Skin of body (tissue), 1 donor: ENCODE measurements at regions not wholly inside any gene's neighbourhood (a gene's known extent, or its start where the extent isn't known, plus 50 kb on each side); places are given as distances from the start of the nearest gene placed in this dataset.
A peak's percentile ranks its signal among the peaks of the same experiment; 100 is the strongest.

Experiments
- DNase-seq: peaks from one replicate; lab custom pipeline; 2025; lab: John Stamatoyannopoulos, UW

GRCh38 chr9:2311920-2312319 lies 296.8 kb downstream of the SMARCA2 start:
- no peak for DNase-seq

DNA sequence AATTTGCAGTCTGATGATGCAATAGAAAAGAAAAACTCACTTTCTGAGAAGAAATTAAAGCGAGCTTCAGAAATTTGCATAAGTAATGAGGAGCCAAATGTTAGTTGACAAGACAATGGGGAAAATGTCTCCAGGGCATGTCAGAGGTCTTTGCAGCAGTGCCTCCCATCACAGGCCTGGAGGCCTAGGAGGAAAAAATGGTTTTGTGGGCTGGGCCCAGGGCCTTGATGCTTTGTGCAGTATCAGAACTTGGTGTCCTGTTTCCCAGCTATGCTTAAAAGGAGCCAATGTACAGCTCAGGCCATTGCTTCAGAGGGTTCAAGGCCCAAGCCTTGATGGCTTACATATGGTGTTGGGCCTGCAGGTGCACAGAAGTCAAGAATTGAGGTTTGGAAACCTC lies 298.4 kb downstream of the SMARCA2 start:
- DNase-seq: no peak

DNA sequence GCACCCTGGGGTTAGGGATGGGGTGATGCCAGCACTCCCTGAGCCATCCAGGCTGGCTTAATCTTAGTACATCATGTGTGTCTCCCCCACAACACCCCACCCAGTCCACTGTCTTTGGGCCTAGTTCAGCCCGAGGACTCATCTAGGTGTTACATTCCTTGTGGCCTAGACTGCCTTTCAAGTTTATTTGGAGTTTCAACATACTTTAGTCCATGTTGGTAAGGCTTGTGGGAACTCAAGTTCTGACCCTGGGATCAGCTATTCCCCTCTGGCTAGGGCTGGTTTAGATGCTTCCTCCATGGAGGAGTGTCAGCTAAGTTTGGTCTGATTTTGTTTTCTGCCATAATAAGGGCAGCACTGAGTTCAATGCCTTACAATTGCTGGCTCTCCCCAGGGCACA lies 302.4 kb downstream of the SMARCA2 start:
- DNase-seq: no peak

- DNase-seq: no peak
Measured at GRCh38 chr9:2319421-2319820, 302.2 kb upstream of the VLDLR start.

DNA sequence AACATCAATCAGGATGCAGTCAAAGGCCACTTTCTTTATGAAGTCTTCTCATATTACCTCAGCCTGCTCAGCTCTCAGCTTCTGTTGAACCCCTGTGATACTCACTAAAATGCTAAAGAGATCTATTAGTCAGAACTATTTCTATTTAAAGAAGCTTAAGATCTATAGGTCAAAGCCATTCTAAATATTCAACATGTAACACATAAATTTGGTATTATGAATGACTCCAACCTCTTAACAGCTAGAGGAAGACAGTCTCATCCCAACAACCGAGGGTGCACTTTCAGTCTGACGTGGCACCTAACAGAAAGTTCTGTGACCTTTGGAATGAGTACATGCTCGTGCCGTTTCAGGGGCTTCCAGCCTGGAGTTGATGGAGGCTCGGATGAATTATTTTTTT lies 301.5 kb upstream of the VLDLR start:
- no peak for DNase-seq

DNA sequence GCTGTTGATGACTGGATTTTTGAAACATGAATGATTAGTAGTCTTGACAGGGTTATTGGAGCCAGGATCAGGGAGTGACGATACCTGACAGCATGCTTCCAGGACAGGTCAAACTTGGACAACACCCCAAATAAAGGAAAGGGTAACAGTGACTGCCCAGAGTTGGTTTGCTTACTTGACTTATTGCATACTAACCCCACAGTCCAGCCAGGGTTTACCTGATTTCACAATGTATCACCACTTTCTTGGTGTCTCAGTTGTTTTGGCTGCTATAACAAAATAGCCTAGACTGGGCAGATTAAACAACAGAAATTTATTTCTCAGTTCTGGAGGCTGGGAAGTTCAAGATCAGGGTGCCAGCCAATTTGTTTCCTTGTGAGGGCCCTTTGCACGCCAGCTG lies 301.0 kb upstream of the VLDLR start:
- DNase-seq: no peak

DNA sequence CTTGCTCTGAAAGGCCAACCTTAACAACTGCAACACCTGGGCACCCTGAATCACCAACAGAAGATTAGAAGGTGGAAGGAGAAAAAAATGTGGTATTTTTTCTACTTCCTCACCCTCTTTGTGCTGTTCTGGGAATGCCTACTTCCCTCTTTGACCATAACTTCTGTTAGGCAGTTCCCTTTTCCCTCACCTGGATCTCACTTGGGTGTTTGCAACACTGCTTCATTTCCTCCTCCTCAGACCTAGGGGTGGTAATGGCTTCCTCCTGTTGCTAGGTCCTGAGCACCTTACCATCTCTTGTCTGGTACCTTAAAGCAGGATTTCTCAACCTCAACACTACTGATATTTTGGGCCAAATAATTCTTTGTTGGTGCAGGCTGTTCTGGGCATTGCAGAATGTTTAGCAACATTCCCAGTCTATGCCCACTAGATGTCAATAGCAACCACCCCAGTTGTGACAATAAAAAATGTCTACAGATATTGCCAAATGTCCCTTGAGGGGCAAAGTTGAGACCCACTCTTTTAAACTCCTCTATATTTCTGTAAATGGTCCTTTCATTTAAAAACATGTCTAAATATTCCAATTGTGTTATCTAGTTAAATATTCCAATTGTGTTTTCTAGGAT lies 300.0 kb upstream of the VLDLR start:
- no peak for DNase-seq

GRCh38 chr9:2324742-2325141 lies 296.8 kb upstream of the VLDLR start:
- DNase-seq: no peak

GRCh38 chr9:2332663-2333062 lies 288.9 kb upstream of the VLDLR start:
- DNase-seq: no peak

DNA sequence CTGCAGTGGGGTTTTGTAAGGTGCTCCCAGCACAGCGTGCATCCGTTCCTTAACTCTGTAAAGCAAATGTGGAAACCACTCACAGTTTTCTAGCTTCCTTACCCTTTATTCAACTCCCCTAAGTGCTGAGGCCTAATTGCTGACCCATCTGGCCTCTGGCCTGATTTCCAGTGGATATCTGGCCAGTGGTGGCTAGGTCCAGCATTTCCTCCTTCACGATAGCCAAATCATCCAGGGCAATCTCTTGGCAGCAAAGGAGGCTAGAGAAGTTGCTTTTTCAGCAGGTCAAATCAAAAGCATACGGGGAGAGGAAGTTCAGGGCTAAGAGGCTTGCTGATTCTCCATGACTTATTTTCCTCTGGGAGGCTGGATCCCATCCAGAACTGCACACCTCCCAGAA lies 286.3 kb upstream of the VLDLR start:
- no peak for DNase-seq

- no peak for DNase-seq
Measured at GRCh38 chr9:2336055-2336454, 285.5 kb upstream of the VLDLR start.

- DNase-seq: no peak
Measured at GRCh38 chr9:2337131-2337530, 284.5 kb upstream of the VLDLR start.

DNA sequence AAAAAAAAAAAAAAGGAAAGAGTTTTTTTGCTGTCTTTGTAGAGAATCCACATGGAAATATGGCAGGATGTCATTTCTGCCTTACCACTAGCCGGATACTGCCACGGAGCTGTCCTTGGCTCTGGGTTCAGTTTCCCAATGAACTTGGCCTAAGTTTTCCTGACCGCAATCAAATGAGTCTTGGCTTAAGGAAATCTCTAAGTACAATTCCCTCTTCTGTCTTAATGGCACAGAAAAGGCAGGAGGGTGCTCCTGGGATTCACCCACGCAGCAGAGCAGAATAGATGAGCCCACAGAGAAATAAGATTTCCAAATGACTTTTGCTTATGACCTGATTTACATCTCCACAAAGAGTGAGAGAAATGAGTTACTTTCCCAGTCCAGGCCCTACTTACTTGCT lies 284.0 kb upstream of the VLDLR start:
- no peak for DNase-seq

DNA sequence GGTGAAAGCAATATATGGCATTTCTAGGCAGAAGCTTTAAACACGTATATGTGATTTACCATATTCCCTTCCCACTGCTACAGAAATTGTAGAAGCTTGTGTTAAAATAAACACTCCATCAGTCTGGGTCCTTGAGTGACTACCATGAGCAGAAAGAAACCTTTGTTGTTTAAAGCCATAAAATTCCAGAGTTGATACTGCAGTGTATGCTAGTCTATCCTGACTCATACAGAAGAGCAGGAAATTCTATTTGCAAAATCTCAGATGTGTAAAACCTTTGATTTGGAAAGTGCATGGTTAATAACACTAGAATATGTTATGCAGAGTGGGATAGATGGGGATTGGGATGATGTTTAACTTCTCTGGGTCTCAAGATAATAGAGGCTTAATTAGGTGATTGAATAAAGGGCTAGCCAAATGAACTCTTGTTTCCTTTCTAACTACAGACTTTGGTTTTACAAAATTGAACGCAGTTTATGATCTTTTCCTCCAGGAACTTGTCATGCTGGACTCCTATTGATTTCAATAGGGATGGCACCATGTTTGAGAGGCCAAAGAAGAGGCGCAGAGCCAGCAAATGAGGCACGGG lies 282.7 kb upstream of the VLDLR start:
- DNase-seq: no peak

- no peak for DNase-seq
Measured at GRCh38 chr9:2339416-2339815, 282.2 kb upstream of the VLDLR start.

DNA sequence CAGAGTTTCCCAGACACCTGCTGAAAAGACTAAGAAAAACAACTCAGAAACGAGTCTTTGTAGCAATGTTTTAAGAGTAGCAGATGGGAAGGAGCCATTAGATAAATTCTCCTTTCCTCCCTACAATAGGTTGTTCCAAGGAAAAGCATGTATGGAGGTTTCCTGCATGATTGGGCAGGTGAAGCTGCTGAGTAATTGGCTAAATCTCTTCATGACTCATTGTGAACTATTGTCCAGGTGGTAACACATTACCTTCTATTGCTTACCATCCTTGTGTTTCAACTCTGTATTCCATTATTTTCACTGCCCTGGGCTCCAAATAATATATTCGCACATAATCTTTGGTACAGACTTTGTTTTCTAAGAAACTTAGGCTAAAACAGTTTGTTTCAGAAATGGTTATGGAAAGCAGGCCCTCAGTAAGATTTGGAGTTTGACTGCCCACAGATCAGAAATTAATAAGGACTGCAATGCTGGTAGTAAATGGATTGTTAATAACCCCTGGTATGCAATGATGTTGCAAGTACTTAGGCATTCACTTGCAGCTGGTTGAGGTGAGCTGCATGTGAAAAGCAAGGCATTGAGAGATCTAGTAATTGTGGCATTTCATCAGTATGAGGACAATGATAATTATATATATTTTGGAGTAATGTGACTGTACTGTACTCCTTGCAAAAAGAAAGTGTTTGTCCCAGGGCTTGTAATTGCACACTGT lies 281.4 kb upstream of the VLDLR start:
- no peak for DNase-seq

DNA sequence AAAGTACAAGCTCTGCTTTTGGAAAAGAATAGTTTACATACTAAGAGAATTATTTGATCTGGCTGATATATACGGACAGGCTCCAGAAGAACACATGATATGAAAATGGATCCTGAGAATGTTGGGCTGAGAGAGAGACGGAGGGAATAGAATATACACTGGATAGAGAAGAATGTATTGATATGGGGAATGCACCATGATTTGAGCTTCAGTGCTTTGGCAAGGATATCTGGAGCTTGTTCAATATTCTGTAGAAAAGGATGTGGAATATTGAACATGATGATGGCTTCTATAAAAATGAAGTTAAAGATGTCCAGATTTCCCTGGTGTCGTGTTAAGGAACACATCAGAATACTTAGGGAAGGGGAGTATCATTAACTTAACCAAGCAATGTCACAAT lies 280.5 kb upstream of the VLDLR start:
- DNase-seq: peak; percentile 80

DNA sequence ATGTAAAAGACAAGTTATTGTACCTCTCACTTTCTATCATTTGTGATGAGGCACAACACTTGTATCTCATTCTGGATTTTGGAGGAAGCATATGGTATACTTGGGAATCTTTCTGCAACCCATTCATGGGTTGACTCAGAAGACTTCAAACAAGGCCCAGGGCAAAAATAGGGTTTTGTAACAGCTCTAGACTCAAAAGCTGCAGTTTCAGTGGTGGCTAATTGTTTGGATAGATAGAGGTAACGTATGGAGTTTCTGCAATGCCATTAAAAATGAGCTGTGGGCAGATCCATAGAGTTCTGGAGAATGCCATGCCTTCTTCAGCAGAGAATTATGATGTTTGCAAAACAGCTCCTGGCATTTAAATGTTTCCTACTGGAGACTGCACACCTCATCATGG lies 279.6 kb upstream of the VLDLR start:
- no peak for DNase-seq

GRCh38 chr9:2343756-2344155 lies 277.8 kb upstream of the VLDLR start:
- DNase-seq: no peak

- no peak for DNase-seq
Measured at GRCh38 chr9:2344436-2344835, 277.2 kb upstream of the VLDLR start.

GRCh38 chr9:2345013-2345412 lies 276.6 kb upstream of the VLDLR start:
- no peak for DNase-seq

GRCh38 chr9:2346277-2346913 lies 275.2 kb upstream of the VLDLR start:
- no peak for DNase-seq

DNA sequence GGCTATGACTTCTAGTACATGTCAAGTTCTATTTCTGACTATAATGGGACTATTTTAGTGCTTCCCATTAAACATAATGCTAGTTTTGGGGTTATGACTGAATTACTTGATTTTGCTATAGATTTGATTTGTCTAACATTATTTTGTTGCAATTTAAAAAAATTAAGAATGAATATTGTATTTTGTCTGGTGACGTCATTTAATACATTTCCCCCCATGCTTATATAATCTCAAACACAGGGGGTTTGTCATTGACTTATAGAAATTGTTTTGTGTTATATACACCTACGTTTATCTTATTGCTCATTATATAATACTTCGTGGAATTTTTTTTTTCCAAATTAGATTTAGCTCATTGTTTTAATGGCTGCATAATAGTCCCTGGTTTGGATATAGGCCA lies 270.3 kb upstream of the VLDLR start:
- DNase-seq: no peak
